Stimulated activated naive CD8-positive, alpha-beta T cell treated with anti-CD3 and anti-CD28 coated beads, Interleukin-15, amount 100 ng/mL, for 72 hours (primary cell): ENCODE measurements at regions not wholly inside any gene's neighbourhood (a gene's known extent, or its start where the extent isn't known, plus 50 kb on each side); places are given as distances from the start of the nearest gene placed in this dataset.
"Not testable (repeated sequence)": the region's sequence is repeated elsewhere in the genome, so short reads cannot be mapped to it uniquely, and the experiment has no call there.

Experiments
- ATAC-seq: fragments of 150-1000 bp; cut with Tn5 transposase; 2 replicates; pipeline ENCODE4 v1.10.0; 2021; ENCODE audit warnings: mild to moderate bottlenecking, moderate library complexity
- DNase-seq, 2 donors: peaks; one replicate each; pipeline ENCODE4 v3.0.0; 2021 to 2022
- H3K27ac Mint-ChIP-seq, 2 donors: one replicate each; pipeline ENCODE4 v1.8.0; 2022; ENCODE audit warnings: mild to moderate bottlenecking in 2 of 2, mixed read lengths in 2 of 2, moderate library complexity in 2 of 2
- H3K27me3 Mint-ChIP-seq: one replicate; pipeline ENCODE4 v1.8.0; 2022; ENCODE audit warnings: mixed read lengths
- H3K4me1 Mint-ChIP-seq: one replicate; pipeline ENCODE4 v1.8.0; 2022; ENCODE audit warnings: mild to moderate bottlenecking, mixed read lengths
- H3K4me3 Mint-ChIP-seq, 2 donors: one replicate each; pipeline ENCODE4 v1.8.0; 2022; ENCODE audit warnings: mild to moderate bottlenecking in 2 of 2, mixed read lengths in 2 of 2, moderate library complexity in 1 of 2
- H3K9me3 Mint-ChIP-seq, 2 donors: one replicate each; pipeline ENCODE4 v1.8.0; 2022; ENCODE audit warnings: mixed read lengths in 2 of 2

DNA sequence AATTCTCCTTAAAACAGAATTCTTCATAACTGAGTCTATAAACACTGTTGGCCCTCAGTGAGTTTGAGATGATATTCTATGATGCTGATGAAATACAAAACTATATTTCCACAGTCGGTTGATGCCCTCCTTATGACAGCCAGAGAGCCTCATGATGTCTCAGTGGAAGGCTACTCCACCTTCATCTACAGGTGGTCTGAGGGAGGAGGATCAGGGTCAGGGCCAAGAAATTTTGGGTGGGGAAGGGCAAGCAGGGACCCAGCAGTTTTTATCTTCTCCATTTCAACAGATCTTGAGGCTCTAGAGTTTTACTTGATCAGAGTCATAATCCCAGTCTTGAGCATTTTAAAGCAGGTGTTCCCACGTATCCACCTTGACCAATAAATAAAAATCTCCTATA, 90.8 kb downstream of the CCDC71L start:
- no peak overlapping the region for H3K27ac Mint-ChIP-seq
- DNase-seq (no peak), ATAC-seq (no peak)
- H3K4me1 Mint-ChIP-seq, result peaks cover 20% of the 10 kb centered on the region
- peaks cover 16% of the 10 kb centered on the region for H3K27me3 Mint-ChIP-seq
- H3K9me3 Mint-ChIP-seq, result peaks cover 6 to 12% of the 10 kb centered on the region in 2 donors
- H3K4me3 Mint-ChIP-seq, result no peak overlapping the region

DNA sequence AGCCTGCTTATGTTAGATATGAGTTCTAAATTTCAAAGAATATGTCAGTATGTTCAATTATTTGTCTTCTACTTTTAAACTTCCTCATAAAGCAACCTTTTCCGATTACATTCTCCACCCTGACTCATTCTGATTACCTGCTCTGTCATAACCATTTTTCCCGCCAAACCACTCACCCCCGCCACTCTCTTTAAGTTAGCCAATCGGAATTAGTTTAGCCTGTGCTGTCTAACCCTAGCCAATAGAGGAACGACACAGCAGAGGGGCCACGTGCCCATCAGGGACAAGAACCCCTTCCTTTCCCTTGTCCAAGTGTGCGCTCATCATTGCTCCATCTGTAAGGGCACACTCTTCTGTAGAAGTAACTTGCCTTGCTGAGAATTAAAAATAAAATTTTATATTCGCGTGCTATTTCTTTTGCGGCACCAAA, 91.4 kb downstream of the CCDC71L start:
- Mint-ChIP-seq H3K9me3 (peaks cover 6 to 12% of the 10 kb centered on the region in 2 donors), H3K27me3 (peaks cover 16% of the 10 kb centered on the region), H3K4me1 (peaks cover 20% of the 10 kb centered on the region), H3K27ac (peak overlapping the region; percentile 87 to 98), H3K4me3 (no peak overlapping the region)
- DNase-seq (no peak), ATAC-seq (no peak)

DNA sequence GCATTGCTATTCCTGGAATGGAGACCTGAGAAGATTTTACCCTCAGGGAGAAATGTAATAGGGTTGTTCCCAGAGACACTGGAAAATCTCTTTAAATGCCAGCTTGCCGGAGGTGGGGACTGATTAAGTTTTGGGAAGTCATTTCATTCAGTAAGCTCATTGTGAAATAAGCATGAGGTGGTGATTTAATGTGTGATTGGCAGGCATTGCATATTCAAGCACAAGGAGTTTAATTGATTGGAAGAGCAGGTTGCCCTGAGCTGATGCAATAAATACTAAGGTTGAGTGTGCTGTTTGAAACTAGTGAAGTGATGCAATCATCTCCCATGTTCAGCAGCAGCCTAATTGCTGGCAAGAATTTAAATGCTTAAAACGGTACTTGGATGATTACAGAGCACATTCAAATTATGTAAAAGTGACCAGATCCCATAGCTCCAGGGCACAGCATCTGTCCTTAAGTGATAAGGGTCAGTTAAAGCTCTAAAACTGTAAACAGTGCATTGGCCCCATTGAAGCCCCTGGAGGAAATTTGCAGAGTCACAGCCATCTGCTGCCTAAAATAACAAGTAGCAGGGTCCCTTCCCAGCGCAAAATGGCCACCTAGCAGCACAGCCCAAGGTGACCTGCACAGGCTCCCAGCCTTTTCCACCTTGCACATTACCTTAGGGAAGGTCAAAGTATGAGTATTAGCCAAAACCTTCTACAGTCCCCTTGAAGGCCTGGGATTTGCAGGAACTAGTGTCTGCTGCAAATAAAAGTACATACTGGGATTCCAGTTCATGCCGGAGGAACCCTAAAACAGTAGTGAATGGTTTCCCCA, 92.1 kb downstream of the CCDC71L start:
- ATAC-seq (peak; percentile 76), DNase-seq (peak; percentile 26 to 39)
- peak overlapping the region; percentile 95 to 98 for H3K27ac Mint-ChIP-seq
- H3K4me3 Mint-ChIP-seq, result peak overlapping the region in 1 of 2 donors; percentile 6
- peaks cover 22% of the 10 kb centered on the region for H3K27me3 Mint-ChIP-seq
- H3K4me1 Mint-ChIP-seq, result peaks cover 20% of the 10 kb centered on the region
- peaks cover 6 to 12% of the 10 kb centered on the region in 2 donors for H3K9me3 Mint-ChIP-seq

DNA sequence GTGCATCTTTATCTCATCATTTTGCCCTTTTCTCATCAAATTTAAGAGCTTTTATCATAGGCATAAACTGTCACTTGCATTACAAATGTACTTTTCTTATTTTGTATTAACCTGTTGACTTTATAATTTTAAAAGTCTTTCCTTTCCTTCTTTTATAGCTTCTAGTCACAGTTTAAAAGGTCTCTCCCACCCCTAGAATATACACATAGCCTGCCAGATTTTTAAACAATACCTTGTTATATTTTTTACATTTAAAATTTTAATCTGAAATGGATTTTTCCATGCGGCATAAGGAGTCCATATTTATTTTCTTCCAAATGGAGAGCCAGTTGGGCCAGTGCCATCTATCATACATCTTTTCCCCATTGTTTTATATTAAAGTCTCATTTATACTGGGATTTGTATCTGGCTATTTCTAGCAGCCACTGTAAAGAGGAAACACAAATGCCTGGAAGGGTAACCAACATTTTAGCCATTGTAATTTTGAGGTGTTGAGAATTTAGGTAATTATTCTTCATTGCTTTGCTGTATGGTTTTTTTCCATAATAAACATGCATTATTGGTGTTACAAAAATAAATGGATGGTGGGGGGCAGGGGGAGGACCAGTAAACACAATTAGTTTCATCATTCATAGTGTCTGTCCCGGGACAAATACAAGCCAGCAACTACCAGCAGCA, 92.8 kb downstream of the CCDC71L start:
- H3K27ac Mint-ChIP-seq, result peak overlapping the region; percentile 95 to 98
- H3K9me3 Mint-ChIP-seq, result peaks cover 6 to 12% of the 10 kb centered on the region in 2 donors
- DNase-seq (no peak), ATAC-seq (no peak)
- H3K4me3 Mint-ChIP-seq, result no peak overlapping the region
- peaks cover 27% of the 10 kb centered on the region for H3K27me3 Mint-ChIP-seq
- H3K4me1 Mint-ChIP-seq, result peaks cover 20% of the 10 kb centered on the region

DNA sequence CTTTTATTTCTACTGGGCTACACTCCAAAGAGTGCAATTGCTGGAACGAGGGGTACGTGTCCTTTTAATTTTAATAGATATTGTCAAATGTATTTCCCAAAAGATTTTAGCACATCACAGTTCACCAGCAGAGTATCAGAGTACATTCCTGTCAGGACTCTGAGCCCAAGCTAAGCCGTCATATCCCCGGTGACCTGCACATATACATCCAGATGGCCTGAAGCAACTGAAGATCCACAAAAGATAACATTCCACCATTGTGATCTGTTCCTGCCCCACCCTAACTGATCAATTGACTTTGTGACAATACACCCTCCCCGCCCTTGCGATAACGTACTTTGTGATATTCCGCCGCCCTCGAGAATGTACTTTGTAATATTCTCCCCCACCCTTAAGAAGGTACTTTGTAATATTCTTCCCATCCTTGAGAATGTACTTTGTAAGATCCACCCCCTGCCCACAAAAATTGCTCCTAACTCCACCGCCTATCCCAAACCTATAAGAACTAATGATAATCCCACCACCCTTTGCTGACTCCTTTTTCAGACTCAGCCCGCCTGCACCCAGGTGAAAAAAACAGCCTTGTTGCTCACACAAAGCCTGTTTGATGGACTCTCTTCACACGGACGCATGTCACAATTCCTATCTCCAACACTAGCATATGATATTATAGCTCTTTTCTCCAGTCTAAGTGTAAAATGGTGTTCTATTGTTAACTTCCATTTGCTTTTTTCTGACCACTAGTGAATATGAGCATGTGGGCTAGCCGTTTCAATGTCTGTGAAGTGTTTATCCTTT, 93.6 kb downstream of the CCDC71L start:
- not testable (repeated sequence) for ATAC-seq, DNase-seq
- H3K9me3 Mint-ChIP-seq, result peaks cover 6 to 12% of the 10 kb centered on the region in 2 donors

DNA sequence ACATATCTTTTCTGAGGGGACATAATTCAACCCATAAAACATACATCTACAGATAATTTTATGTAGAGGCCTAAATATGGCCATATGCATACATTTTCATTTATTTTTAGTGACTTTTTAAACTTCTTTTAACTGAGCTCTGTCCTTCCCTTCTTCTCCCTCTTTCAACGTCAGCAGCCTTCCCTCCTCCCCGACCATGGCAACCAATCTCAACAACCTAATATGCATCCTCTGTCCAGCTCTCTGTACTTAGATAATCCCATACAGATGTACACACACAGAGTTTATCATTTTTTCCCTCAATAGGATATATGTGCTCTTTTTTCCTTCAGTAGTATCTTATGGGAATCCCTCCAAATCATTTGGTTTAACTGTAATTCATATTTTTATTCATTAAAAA, 94.3 kb downstream of the CCDC71L start:
- H3K4me3 Mint-ChIP-seq, result no peak overlapping the region
- DNase-seq, result no peak
- peaks cover 18% of the 10 kb centered on the region for H3K27me3 Mint-ChIP-seq
- peaks cover 20% of the 10 kb centered on the region for H3K4me1 Mint-ChIP-seq
- H3K27ac Mint-ChIP-seq, result no peak overlapping the region
- ATAC-seq, result no peak
- H3K9me3 Mint-ChIP-seq, result peaks cover 6 to 12% of the 10 kb centered on the region in 2 donors

More for the DNA sequence above, 93.6 kb downstream of the CCDC71L start:
- Mint-ChIP-seq H3K27me3 (peaks cover 23% of the 10 kb centered on the region), H3K4me1 (peaks cover 20% of the 10 kb centered on the region), H3K27ac (peak overlapping the region; percentile 62 to 95)
- not testable (repeated sequence) for H3K4me3 Mint-ChIP-seq

DNA sequence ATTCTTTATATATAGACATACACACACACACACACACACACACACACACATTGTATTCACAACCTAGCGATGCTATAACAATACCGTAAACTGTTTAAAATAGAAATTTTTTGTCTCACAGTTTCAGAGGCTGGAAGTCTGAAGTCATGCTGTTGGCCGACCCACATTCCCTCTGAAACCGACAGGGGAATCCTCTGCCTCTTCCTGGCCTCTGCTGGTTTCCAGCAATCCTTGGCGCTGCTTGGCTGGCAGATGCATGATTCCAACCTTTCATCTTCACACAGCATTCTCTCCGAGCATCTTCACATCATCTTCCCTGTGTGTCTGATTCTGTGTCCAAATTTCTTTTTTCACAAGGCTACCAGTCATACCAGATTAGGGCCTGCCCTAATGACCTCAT, 94.8 kb downstream of the CCDC71L start:
- ATAC-seq (no peak), DNase-seq (no peak)
- Mint-ChIP-seq H3K27me3 (peaks cover 18% of the 10 kb centered on the region), H3K27ac (no peak overlapping the region), H3K9me3 (peaks cover 6 to 12% of the 10 kb centered on the region in 2 donors), H3K4me1 (peaks cover 20% of the 10 kb centered on the region), H3K4me3 (no peak overlapping the region)

DNA sequence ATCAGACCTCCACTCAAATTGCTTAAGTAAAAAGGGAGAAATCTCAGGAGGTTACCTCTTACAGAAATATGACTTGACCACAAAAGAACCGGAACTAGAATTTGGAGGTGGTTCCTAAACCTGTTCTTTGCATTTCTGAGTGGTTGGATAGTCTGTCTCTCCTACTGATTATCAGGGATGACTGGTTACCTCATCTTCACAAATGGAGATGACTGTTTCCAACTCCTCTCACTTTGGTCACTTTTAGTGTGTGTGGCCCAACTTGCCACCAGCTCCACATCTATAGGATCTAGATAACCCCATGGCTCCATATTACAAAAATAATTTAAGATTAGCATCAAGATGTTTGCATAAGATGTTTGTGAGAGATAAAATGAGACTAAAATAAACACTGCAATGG, 95.5 kb downstream of the CCDC71L start:
- peaks cover 18% of the 10 kb centered on the region for H3K27me3 Mint-ChIP-seq

DNA sequence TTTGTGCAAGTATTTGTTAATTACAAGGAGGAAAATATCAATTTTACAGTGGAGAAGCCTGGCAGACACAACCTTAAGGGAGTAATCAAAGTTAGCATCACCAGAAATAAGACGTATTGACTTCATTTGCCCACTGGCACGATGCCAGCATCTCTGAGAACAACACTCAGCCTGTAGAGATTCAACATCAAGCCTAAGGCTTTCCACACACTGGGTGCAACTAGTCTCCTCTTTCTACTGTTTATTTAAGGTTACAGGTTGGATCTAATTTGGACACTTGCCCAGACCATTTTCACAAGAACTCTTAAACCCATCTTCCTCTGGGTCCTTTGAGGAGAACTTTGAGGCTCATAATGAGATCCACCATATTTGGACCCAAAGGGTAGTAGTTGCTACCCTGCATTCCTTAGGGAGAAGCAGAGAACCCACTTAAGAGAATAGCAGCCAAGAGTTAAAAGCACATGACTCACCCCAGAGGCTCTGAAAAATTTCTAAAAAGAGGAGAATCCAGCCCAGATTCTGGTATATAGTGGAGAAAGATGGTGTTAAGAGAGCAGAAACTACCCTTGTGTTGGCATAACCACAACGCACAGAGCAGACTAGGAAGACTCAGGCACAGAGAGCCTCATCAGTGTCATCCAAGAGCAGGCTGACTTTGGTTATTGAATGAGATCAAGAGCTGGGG, 97.3 kb downstream of the CCDC71L start:
- DNase-seq (no peak), ATAC-seq (no peak)
- Mint-ChIP-seq H3K27me3 (peaks cover 18% of the 10 kb centered on the region), H3K9me3 (peaks cover 6 to 8% of the 10 kb centered on the region in 2 donors), H3K27ac (peak overlapping the region in 1 of 2 donors; percentile 4), H3K4me3 (no peak overlapping the region), H3K4me1 (peaks cover 8% of the 10 kb centered on the region)

More for the DNA sequence above, 95.5 kb downstream of the CCDC71L start:
- H3K27ac Mint-ChIP-seq, result no peak overlapping the region
- H3K4me1 Mint-ChIP-seq, result peaks cover 16% of the 10 kb centered on the region
- H3K4me3 Mint-ChIP-seq, result no peak overlapping the region
- no peak for DNase-seq
- no peak for ATAC-seq
- H3K9me3 Mint-ChIP-seq, result peaks cover 8 to 12% of the 10 kb centered on the region in 2 donors

DNA sequence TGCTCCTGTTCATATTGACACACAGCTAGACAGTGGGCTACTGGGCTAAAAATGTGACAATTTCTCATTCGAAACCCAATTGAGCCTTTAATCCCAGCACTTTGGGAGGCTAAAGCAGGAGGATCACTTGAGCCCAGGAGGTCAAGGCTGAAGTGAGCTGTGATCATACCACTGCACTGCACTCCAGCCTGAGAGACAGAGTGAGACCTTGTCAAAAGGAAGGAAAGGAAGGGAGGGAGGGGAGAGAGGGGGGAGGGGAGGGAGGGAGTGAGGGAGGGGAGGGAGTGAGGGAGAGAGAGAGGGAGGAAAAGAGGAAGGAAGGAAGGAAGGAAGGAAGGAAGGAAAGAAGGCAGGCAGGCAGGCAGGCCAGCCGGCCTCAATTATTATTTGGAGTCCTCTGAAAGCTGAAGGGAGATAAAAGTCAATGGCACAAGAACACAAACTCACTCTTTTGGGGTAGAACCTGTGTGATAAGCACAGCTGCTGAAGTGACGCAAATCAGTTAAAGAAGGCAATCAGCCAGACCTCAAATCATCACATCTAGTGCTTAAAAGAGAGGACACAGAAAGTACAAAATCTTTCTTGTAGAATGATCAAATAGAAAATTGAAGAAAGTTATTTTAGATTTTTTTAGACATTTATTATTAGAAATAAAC, 98.1 kb downstream of the CCDC71L start:
- no peak overlapping the region for H3K4me3 Mint-ChIP-seq
- ATAC-seq, result no peak
- H3K27me3 Mint-ChIP-seq, result peaks cover 17% of the 10 kb centered on the region
- peaks cover 4% of the 10 kb centered on the region for H3K4me1 Mint-ChIP-seq
- H3K9me3 Mint-ChIP-seq, result peaks cover 6% of the 10 kb centered on the region in 2 donors
- no peak overlapping the region for H3K27ac Mint-ChIP-seq
- no peak for DNase-seq

DNA sequence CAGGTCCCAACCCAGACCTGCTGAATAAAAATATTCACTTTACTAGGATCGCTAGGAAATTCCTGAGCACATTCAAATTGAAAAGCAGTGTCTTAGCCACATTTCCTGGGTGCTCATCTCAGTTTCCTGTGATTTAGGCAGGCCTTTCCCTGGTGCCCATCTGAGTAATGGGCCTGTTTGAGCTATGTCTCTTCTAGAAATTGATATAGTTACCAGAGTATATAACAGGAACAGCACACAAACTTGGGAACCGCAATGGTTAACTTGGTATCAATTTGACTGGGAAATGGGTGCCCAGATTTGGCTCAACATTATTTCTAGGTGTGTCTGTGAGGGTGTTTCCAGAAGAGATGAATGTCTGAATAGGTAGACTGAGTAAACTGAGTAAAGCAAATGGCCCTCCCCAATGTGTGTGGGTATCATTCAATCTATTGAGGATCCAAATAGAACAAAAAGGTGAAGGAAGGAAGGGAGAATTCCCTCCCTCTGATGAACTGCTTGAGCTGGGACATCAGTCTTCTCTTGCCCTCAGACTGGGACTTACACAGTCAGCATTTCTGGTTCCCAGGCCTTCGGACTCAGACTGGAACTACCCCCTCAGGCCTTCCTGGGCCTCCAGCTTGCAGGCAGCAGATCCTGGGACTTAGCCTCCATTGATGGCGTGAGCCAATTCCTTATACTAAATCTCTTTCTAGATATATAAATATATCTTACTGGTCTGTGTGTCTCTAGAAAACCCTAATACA, 99.1 kb downstream of the CCDC71L start:
- Mint-ChIP-seq H3K4me3 (no peak overlapping the region), H3K27ac (no peak overlapping the region), H3K4me1 (peaks cover 4% of the 10 kb centered on the region), H3K9me3 (peaks cover 5 to 6% of the 10 kb centered on the region in 2 donors), H3K27me3 (peaks cover 11% of the 10 kb centered on the region)
- ATAC-seq, result peak; percentile 48
- no peak for DNase-seq

DNA sequence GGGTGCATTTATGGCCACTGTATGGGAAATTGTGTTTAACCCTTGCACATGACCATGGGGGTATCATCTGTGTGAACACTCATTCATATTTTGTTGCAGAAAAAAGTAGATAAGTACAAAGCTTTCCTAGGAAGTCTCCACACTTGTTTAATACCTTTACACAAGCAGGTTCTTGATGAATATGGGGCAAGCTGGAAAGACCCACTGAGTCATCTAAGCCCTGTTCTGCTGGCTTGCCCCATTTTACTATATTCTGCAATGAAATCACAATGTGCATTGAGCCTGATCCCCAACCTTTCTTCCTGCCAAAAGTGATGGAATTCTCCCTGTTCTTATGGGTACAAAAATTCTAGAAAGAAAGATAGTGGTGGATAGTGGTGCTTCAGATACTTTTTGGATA, 99.8 kb downstream of the CCDC71L start:
- peaks cover 4% of the 10 kb centered on the region for H3K4me1 Mint-ChIP-seq
- no peak overlapping the region for H3K27ac Mint-ChIP-seq
- H3K9me3 Mint-ChIP-seq, result peaks cover 5 to 6% of the 10 kb centered on the region in 2 donors
- no peak overlapping the region for H3K4me3 Mint-ChIP-seq
- DNase-seq (no peak), ATAC-seq (no peak)
- H3K27me3 Mint-ChIP-seq, result peaks cover 17% of the 10 kb centered on the region

DNA sequence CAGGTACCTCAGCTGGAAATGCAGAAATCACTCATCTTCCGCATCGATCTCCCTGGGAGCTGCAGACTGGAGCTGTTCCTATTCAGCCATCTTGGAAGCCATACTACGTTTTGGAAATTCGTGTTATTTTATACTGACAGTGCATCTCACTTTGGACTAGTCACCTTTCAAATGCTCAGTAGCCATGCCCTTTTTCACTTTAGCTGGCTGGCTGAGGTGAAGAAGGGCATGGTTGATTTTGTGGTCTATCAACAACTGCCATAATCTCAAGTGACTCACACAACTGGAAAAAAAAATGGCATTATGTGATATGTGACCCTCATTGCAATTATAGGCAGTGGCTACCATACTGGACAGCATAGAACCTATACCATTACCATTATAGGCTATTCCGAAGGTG, 100.5 kb downstream of the CCDC71L start:
- ATAC-seq (peak; percentile 23), DNase-seq (no peak)
- Mint-ChIP-seq H3K9me3 (peaks cover 5 to 6% of the 10 kb centered on the region in 2 donors), H3K4me3 (no peak overlapping the region), H3K27ac (peak overlapping the region in 1 of 2 donors; percentile 22), H3K4me1 (peaks cover 4% of the 10 kb centered on the region), H3K27me3 (peaks cover 18% of the 10 kb centered on the region)

DNA sequence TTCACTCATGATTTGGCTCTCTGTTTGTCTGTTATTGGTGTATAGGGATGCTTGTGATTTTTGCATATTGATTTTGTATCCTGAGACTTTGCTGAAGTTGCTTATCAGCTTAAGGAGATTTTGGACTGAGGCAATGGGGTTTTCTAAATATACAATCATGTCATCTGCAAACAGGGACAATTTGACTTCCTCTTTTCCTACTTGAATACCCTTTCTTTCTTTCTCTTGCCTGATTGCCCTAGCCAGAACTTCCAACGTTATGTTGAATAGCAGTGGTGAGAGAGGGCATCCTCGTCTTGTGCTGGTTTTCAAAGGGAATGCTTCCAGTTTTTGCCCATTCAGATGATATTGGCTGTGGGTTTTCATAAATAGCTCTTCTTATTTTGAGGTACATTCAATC, 104.7 kb downstream of the CCDC71L start:
- H3K27me3 Mint-ChIP-seq, ATAC-seq, H3K27ac Mint-ChIP-seq, DNase-seq, H3K4me1 Mint-ChIP-seq, H3K4me3 Mint-ChIP-seq: not testable (repeated sequence)
- peaks cover 10 to 18% of the 10 kb centered on the region in 2 donors for H3K9me3 Mint-ChIP-seq
